ENCODE measurements at regions not wholly inside any gene's neighbourhood (a gene's known extent, or its start where the extent isn't known, plus 50 kb on each side); places are given as distances from the start of the nearest gene placed in this dataset.

DNA sequence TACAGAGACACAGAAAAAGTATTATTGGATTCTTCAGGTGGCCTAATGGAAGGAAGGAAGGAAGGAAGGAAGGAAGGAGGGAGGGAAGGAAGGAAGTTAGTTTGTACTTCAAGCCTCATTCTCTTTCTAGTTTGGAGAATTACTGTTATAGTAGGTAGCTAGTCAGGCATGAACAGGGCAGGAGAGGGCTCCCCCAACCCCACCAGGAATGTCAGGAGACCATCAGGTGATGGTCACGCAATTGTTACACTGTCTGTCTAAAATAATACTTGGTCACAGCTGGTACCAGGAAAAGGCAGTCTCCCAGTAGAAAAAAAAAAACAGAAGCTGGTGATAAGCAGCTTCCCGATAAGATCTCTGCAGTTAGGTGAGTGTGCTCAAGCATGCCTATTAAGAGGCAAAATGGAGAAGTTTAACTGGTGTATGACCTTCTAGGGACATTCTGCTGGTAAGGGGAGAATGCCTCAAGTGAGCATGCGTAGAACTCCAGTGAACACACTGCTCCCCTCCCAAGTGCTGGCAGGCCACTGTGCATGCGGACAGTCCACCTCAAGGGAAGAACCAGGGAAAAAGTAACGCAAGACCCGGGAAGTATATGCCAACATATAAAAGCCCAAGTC lies 358.4 kb upstream of the SOX5 start:
- DNase-seq (ENCODE audit: low read depth) = peak; percentile 62
- H3K4me3 ChIP-seq (ENCODE audit: low read length) = no peak overlapping the region
- TF ChIP-seq, protein P1, sequence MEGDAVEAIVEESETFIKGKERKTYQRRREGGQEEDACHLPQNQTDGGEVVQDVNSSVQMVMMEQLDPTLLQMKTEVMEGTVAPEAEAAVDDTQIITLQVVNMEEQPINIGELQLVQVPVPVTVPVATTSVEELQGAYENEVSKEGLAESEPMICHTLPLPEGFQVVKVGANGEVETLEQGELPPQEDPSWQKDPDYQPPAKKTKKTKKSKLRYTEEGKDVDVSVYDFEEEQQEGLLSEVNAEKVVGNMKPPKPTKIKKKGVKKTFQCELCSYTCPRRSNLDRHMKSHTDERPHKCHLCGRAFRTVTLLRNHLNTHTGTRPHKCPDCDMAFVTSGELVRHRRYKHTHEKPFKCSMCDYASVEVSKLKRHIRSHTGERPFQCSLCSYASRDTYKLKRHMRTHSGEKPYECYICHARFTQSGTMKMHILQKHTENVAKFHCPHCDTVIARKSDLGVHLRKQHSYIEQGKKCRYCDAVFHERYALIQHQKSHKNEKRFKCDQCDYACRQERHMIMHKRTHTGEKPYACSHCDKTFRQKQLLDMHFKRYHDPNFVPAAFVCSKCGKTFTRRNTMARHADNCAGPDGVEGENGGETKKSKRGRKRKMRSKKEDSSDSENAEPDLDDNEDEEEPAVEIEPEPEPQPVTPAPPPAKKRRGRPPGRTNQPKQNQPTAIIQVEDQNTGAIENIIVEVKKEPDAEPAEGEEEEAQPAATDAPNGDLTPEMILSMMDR (conservative IDR thresholded peaks at IDR 0.05; ENCODE audit: low read depth, low read length) = no peak

DNA sequence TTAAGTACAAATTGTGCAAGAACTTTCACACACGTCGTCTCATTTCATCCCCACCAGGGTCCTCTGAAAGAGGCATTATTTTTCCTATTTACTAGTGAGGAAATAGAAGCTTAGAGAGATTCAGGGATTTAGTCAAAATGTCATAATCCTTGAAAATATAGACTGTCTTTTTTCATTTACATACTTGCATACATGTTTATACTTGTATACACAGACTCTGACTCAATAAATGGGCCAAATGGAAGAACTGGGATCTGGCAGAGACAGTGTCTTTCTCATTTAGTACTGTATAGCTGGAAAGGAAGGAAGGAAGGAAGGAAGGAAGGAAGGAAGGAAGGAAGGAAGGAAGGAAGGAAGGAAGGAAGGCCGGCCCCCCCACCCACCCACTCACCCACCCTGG lies 357.7 kb upstream of the SOX5 start:
- no peak for DNase-seq (ENCODE audit: low read depth)
- TF ChIP-seq, protein P1 (conservative IDR thresholded peaks at IDR 0.05; ENCODE audit: low read depth, low read length) = no peak
- no peak overlapping the region for H3K4me3 ChIP-seq (ENCODE audit: low read length)

DNA sequence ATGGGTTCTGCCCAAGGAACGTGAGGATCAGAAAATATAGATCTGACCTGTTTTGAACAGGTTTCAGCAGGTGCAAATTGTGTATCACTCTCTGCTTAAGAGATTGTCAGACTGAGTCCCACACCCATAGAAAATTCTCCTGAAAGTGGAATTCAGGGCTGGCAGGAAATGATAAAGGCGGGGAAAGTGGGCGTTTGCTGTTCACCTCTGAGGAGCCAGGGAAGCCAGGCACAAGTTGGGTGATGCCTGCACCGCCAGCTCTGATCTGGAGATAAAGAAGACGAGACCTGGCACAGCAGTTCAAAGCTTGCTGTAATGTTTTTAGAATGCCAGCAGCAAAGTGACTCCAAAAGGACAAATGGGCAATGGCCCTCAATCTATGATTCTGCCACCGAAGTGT lies 356.5 kb upstream of the SOX5 start:
- TF ChIP-seq, protein P1 (conservative IDR thresholded peaks at IDR 0.05; ENCODE audit: low read depth, low read length) = no peak
- no peak overlapping the region for H3K4me3 ChIP-seq (ENCODE audit: low read length)
- DNase-seq (ENCODE audit: low read depth) = no peak

DNA sequence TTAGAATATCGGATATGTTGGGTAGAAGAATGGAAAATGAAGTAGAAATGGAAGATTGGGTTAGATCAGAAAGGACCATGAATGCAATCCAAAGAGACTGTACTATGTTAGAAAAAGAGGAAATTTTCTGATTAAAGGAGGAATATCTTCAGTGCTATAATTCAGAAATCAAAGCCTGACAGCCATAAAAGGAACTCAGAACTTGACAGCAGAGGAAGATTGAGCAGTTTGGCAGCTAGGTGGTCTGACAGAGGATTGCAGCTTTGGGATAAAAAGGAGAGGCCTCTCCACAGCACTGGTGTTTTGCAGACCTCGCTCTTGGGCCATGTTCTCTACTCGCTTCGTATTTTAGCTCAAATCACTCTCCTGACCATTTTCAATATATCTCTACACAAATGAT lies 354.8 kb upstream of the SOX5 start:
- DNase-seq (ENCODE audit: low read depth) = no peak
- TF ChIP-seq, protein P1 (conservative IDR thresholded peaks at IDR 0.05; ENCODE audit: low read depth, low read length) = no peak
- no peak overlapping the region for H3K4me3 ChIP-seq (ENCODE audit: low read length)

DNA sequence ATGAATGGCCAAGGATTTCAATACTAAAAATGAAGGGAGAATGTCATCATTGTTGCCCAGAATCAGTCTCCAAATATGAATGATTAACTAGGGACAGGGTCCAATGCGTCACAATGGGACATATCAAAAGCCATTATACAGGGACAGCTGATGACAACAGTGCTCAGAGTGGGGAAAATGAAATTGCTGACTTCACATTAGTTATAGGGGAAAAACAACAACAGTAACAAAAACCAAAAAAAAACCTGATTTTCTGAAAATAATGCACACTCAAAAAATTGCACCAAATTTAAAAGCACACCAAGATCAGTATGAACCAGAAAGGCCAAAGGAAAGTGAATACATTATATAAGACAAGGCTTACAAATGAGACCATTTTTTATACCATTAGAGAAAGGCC lies 353.2 kb upstream of the SOX5 start:
- no peak for DNase-seq (ENCODE audit: low read depth)
- no peak overlapping the region for H3K4me3 ChIP-seq (ENCODE audit: low read length)
- TF ChIP-seq, protein P1 (conservative IDR thresholded peaks at IDR 0.05; ENCODE audit: low read depth, low read length) = no peak

DNA sequence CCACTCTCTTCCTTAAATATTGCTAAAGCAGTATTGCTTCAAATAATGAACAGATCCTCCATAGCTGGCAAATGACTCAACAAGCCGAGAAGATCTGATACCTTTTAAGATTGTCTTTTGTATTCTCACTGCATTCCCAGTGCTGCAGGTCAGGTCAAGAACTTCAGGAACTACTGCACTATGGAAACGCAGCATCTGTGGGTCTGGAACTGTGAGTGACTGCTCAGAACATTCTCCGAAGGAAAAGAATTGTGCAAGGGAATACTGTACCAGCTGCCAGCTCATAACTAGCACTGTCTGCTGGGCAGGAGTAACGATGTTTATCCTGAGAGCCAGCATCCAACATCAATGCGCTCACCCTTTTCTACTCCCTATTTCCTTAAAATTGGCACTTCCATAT lies 348.0 kb upstream of the SOX5 start:
- H3K4me3 ChIP-seq (ENCODE audit: low read length) = no peak overlapping the region
- TF ChIP-seq, protein P1 (conservative IDR thresholded peaks at IDR 0.05; ENCODE audit: low read depth, low read length) = no peak
- no peak for DNase-seq (ENCODE audit: low read depth)

DNA sequence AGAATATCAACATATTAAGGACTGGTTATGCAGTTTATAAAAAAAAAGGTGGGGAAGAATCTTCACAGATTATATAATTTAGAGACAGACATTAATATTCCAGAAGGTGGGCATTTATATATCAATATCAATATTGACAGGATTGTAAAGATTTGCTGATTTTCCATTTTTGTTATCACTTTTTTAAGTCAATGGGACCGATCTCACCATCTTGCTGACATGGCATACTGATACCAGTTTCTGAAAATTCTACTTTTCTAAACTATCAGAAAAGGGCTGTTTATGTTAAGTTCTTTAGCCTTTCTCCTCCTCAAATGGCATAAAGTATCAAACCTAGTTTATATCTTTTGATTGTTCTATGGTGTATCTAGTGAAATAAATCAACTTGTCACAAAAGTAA lies 344.1 kb upstream of the SOX5 start:
- DNase-seq (ENCODE audit: low read depth) = no peak
- H3K4me3 ChIP-seq (ENCODE audit: low read length) = no peak overlapping the region
- TF ChIP-seq, protein P1 (conservative IDR thresholded peaks at IDR 0.05; ENCODE audit: low read depth, low read length) = no peak
